ENCODE measurements at regions not wholly inside any gene's neighbourhood (a gene's known extent, or its start where the extent isn't known, plus 50 kb on each side); places are given as distances from the start of the nearest gene placed in this dataset.

GRCh38 chr13:86841264-86841663 is 829.9 kb upstream of the SLITRK5 start:
- no TSS peak for BruUV-seq (replicated peaks)
- peaks cover 8% of the 10 kb centered on the region for H3K9me3 ChIP-seq (ENCODE audit: low read length)
- intact Hi-C loops (cut with micrococcal nuclease; ENCODE audit: unreplicated experiment) = no loop called here
- no peaks in the 10 kb centered on the region for H3K36me3 ChIP-seq (replicated peaks in 1 of 2; ENCODE audit: control insufficient read depth in 1 of 2, insufficient read depth in 2 of 2, low read length in 2 of 2)
- H3K27me3 ChIP-seq (ENCODE audit: control insufficient read depth in 1 of 2, insufficient read depth in 2 of 2, low read length in 2 of 2) = no peaks in the 10 kb centered on the region
- no peak overlapping the region for H3K4me2 ChIP-seq (ENCODE audit: low read depth, low read length)
- no peak for ATAC-seq
- ChIA-PET CTCF (ENCODE audit: low intra/inter-chr PET ratio, low total read pairs) (no interaction called here), POLR2A (no interaction called here)
- no peaks in the 10 kb centered on the region for H3K4me1 ChIP-seq (ENCODE audit: insufficient read depth, low read length)
- in situ Hi-C loops (cut with HindIII; ENCODE audit: extremely low pct_ligation_motif_present, low pct_unique_long_range_greater_than_20kb) = no loop called here
- WGBS (ENCODE audit: low lambda C conversion rate) = 0% methylated on average over 1 of the region's 1 CpG
- DNase-seq (ENCODE audit: low spot score) = no peak
- no peak overlapping the region for H3K9ac ChIP-seq (ENCODE audit: insufficient read depth, low read depth, low read length)
- no peak overlapping the region for H3K4me3 ChIP-seq (replicated peaks in 1 of 3; ENCODE audit: insufficient read depth in 1 of 3, low read depth in 2 of 3, low read length in 3 of 3)
- no peaks in the 10 kb centered on the region for H4K20me1 ChIP-seq (ENCODE audit: insufficient read depth, low read length)
- H3K79me2 ChIP-seq (ENCODE audit: insufficient read depth, low read length) = no peaks in the 10 kb centered on the region
- no peak for FAIRE-seq
- H2AFZ ChIP-seq (ENCODE audit: low read length) = no peak overlapping the region
- H3K27ac ChIP-seq (ENCODE audit: extremely low read length, insufficient read depth, low read length) = no peak overlapping the region
- TF ChIP-seq ZC3H13 (CRISPR knock-in tag; IDR thresholded peaks at IDR 0.05) = no peak
- TF ChIP-seq ZNF232 (CRISPR knock-in tag; IDR thresholded peaks at IDR 0.05; ENCODE audit: borderline replicate concordance) = no peak
- TF ChIP-seq, protein P1, sequence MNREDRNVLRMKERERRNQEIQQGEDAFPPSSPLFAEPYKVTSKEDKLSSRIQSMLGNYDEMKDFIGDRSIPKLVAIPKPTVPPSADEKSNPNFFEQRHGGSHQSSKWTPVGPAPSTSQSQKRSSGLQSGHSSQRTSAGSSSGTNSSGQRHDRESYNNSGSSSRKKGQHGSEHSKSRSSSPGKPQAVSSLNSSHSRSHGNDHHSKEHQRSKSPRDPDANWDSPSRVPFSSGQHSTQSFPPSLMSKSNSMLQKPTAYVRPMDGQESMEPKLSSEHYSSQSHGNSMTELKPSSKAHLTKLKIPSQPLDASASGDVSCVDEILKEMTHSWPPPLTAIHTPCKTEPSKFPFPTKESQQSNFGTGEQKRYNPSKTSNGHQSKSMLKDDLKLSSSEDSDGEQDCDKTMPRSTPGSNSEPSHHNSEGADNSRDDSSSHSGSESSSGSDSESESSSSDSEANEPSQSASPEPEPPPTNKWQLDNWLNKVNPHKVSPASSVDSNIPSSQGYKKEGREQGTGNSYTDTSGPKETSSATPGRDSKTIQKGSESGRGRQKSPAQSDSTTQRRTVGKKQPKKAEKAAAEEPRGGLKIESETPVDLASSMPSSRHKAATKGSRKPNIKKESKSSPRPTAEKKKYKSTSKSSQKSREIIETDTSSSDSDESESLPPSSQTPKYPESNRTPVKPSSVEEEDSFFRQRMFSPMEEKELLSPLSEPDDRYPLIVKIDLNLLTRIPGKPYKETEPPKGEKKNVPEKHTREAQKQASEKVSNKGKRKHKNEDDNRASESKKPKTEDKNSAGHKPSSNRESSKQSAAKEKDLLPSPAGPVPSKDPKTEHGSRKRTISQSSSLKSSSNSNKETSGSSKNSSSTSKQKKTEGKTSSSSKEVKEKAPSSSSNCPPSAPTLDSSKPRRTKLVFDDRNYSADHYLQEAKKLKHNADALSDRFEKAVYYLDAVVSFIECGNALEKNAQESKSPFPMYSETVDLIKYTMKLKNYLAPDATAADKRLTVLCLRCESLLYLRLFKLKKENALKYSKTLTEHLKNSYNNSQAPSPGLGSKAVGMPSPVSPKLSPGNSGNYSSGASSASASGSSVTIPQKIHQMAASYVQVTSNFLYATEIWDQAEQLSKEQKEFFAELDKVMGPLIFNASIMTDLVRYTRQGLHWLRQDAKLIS (CRISPR knock-in tag; IDR thresholded peaks at IDR 0.05) = no peak
- TF ChIP-seq REXO4 (CRISPR knock-in tag; IDR thresholded peaks at IDR 0.05; ENCODE audit: borderline replicate concordance) = no peak
- TF ChIP-seq AHDC1 (CRISPR knock-in tag; IDR thresholded peaks at IDR 0.05; ENCODE audit: borderline replicate concordance) = no peak
- TF ChIP-seq, protein P2, sequence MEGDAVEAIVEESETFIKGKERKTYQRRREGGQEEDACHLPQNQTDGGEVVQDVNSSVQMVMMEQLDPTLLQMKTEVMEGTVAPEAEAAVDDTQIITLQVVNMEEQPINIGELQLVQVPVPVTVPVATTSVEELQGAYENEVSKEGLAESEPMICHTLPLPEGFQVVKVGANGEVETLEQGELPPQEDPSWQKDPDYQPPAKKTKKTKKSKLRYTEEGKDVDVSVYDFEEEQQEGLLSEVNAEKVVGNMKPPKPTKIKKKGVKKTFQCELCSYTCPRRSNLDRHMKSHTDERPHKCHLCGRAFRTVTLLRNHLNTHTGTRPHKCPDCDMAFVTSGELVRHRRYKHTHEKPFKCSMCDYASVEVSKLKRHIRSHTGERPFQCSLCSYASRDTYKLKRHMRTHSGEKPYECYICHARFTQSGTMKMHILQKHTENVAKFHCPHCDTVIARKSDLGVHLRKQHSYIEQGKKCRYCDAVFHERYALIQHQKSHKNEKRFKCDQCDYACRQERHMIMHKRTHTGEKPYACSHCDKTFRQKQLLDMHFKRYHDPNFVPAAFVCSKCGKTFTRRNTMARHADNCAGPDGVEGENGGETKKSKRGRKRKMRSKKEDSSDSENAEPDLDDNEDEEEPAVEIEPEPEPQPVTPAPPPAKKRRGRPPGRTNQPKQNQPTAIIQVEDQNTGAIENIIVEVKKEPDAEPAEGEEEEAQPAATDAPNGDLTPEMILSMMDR (CRISPR knock-in tag; IDR thresholded peaks at IDR 0.05) = no peak
- TF ChIP-seq TP53 (CRISPR knock-in tag; conservative IDR thresholded peaks at IDR 0.05) = no peak
- TF ChIP-seq ZNF660 (CRISPR knock-in tag; IDR thresholded peaks at IDR 0.05; ENCODE audit: borderline replicate concordance, low read depth) = no peak
- TF ChIP-seq SIX4 (CRISPR knock-in tag; IDR thresholded peaks at IDR 0.05) = no peak
- TF ChIP-seq ZBTB33 (CRISPR knock-in tag; IDR thresholded peaks at IDR 0.05) = no peak
- TF ChIP-seq GABPA (IDR thresholded peaks at IDR 0.05; ENCODE audit: low read depth, low read length) = no peak
- no peak for TF ChIP-seq GABPA (CRISPR knock-in tag; IDR thresholded peaks at IDR 0.05; ENCODE audit: low read depth)
- TF ChIP-seq SETDB1 (CRISPR knock-in tag; IDR thresholded peaks at IDR 0.05; ENCODE audit: borderline replicate concordance) = no peak

All from HepG2 (cell line).